ENCODE measurements at regions not wholly inside any gene's neighbourhood (a gene's known extent, or its start where the extent isn't known, plus 50 kb on each side); places are given as distances from the start of the nearest gene placed in this dataset.

DNA sequence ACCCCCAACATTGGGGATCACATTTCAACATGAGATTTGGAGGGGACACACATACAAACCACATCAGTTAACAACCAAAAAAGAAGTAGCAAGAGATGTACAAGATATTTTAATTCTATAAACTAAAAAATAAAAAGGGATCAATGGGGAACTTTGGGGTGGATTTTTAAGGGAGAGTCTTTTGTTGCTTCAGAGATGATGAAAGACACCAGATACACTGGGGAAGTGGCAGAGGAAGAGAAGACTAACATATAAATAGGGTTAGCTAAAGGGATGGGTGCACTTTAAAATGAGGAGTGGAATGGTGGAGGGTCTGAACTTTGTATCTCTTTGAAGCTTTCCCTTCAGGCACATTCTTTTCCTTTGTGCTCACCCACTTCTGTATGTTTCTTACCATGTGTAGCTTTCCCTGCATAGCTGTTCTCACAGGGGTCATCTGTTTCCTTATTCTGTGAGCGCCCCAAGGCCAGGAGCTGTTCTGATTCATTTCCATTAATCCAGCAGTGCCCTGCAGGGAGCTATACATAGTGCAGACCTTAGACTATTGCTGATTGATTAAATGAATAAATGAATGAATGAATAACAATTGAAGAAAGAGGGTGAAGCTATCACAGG is 531.6 kb upstream of the KLF4 start:
- no peak for TF ChIP-seq POLR2A (IDR thresholded peaks at IDR 0.05)
- TF ChIP-seq, protein P1, sequence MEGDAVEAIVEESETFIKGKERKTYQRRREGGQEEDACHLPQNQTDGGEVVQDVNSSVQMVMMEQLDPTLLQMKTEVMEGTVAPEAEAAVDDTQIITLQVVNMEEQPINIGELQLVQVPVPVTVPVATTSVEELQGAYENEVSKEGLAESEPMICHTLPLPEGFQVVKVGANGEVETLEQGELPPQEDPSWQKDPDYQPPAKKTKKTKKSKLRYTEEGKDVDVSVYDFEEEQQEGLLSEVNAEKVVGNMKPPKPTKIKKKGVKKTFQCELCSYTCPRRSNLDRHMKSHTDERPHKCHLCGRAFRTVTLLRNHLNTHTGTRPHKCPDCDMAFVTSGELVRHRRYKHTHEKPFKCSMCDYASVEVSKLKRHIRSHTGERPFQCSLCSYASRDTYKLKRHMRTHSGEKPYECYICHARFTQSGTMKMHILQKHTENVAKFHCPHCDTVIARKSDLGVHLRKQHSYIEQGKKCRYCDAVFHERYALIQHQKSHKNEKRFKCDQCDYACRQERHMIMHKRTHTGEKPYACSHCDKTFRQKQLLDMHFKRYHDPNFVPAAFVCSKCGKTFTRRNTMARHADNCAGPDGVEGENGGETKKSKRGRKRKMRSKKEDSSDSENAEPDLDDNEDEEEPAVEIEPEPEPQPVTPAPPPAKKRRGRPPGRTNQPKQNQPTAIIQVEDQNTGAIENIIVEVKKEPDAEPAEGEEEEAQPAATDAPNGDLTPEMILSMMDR (IDR thresholded peaks at IDR 0.05): no peak
